Upper lobe of left lung (tissue), 4 donors: ENCODE measurements at regions not wholly inside any gene's neighbourhood (a gene's known extent, or its start where the extent isn't known, plus 50 kb on each side); places are given as distances from the start of the nearest gene placed in this dataset.

Source experiments
- POLR2AphosphoS5 ChIP-seq, 2 donors: sonication (generic); formaldehyde crosslinking; IDR thresholded peaks; one replicate each; pipeline ENCODE4 v1.5.1; 2017; ENCODE audit warnings: antibody characterized with exemption in 2 of 2
- TF ChIP-seq, protein P1 (sequence below), 6 experiments: fragments of 450-650 bp in 4 of 6; fragments of 200-600 bp in 2 of 6; sonication (generic) in 2 of 6; IDR thresholded peaks; one replicate each; pipeline ENCODE4 v1.5.1; 2016 to 2019; ENCODE audit warnings: antibody characterized with exemption in 6 of 6

DNA sequence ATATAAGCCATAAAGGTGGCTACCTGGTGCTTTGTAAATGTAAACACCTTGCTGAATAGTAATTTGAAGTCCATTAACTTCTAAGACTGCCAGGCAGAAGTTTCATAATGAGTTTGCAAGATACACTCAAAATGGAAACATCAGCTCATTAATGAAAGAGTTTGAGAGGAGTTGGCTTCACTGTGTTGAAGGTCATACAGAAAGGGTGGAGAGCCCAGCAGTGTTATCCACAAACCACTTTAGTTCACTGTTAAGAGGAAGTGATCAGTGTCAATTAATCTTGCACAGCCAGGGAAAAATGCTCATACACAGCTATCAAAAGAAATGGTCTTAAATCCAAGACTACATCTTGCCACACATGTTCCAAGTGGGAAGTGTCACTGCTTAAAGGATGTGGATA, 689.4 kb downstream of the JRKL start:
- TF ChIP-seq, protein P1, sequence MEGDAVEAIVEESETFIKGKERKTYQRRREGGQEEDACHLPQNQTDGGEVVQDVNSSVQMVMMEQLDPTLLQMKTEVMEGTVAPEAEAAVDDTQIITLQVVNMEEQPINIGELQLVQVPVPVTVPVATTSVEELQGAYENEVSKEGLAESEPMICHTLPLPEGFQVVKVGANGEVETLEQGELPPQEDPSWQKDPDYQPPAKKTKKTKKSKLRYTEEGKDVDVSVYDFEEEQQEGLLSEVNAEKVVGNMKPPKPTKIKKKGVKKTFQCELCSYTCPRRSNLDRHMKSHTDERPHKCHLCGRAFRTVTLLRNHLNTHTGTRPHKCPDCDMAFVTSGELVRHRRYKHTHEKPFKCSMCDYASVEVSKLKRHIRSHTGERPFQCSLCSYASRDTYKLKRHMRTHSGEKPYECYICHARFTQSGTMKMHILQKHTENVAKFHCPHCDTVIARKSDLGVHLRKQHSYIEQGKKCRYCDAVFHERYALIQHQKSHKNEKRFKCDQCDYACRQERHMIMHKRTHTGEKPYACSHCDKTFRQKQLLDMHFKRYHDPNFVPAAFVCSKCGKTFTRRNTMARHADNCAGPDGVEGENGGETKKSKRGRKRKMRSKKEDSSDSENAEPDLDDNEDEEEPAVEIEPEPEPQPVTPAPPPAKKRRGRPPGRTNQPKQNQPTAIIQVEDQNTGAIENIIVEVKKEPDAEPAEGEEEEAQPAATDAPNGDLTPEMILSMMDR (IDR thresholded peaks at IDR 0.05): no peak
- TF ChIP-seq POLR2AphosphoS5 (IDR thresholded peaks at IDR 0.05): no peak
